Right hindlimb (tissue), 1 donor: ENCODE measurements at regions not wholly inside any gene's neighbourhood (a gene's known extent, or its start where the extent isn't known, plus 50 kb on each side); places are given as distances from the start of the nearest gene placed in this dataset.

Experiments
- DNase-seq: peaks from one replicate; pipeline ENCODE4 v3.0.0-alpha.2; 2018

GRCh38 chr17:12596961-12597360 is 68.7 kb upstream of the MYOCD start:
- DNase-seq = no peak

GRCh38 chr17:12597895-12598294 is 67.8 kb upstream of the MYOCD start:
- no peak for DNase-seq

GRCh38 chr17:12599186-12599920 is 66.3 kb upstream of the MYOCD start:
- no peak for DNase-seq

- no peak for DNase-seq
These were observed 65.3 kb upstream of the MYOCD start for GRCh38 chr17:12600349-12600748.

GRCh38 chr17:12603566-12603965 is 62.1 kb upstream of the MYOCD start:
- no peak for DNase-seq

GRCh38 chr17:12605222-12605621 is 60.5 kb upstream of the MYOCD start:
- DNase-seq = no peak

- no peak for DNase-seq
These were observed 52.1 kb upstream of the MYOCD start for GRCh38 chr17:12613566-12613965.
